ENCODE measurements at regions not wholly inside any gene's neighbourhood (a gene's known extent, or its start where the extent isn't known, plus 50 kb on each side); places are given as distances from the start of the nearest gene placed in this dataset.

DNA sequence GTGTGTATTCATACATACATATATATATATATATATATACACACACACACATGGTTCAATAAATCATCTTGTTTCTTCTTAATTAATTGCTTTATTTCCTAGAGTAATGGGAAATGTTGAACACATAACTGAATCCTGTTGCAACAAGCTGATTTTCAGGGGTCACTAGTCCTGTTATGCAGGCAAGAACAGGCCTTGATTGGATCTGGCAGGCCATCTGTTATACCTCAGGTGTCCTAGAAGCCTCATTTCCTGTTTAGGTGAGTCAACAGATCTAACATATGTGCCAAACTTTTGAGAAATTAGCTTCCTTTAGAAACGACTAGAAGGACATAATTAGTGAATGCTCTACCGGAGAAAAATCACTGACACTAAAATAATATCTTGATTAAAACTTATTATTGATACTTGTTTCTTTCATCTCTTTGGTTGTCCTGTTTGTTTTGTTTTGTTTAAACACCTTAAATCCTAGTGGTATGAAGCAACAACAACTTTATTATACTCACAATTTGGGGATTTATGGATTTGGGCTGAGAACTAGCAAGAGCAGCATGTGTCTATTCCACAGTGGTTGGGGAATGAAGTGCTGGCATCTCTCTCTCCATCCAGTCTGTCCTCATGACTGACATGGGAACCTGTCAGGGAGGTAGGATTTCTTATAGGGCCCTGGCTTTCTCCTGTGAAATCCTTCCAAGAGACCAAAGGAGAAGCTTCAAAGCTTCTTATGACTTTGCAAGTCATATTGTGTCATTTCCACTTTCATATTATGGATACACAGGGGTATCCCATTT lies 552.6 kb downstream of the NSUN3 start:
- TF ChIP-seq, protein P1, sequence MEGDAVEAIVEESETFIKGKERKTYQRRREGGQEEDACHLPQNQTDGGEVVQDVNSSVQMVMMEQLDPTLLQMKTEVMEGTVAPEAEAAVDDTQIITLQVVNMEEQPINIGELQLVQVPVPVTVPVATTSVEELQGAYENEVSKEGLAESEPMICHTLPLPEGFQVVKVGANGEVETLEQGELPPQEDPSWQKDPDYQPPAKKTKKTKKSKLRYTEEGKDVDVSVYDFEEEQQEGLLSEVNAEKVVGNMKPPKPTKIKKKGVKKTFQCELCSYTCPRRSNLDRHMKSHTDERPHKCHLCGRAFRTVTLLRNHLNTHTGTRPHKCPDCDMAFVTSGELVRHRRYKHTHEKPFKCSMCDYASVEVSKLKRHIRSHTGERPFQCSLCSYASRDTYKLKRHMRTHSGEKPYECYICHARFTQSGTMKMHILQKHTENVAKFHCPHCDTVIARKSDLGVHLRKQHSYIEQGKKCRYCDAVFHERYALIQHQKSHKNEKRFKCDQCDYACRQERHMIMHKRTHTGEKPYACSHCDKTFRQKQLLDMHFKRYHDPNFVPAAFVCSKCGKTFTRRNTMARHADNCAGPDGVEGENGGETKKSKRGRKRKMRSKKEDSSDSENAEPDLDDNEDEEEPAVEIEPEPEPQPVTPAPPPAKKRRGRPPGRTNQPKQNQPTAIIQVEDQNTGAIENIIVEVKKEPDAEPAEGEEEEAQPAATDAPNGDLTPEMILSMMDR (IDR thresholded peaks at IDR 0.05; ENCODE audit: poor library complexity, severe bottlenecking) = no peak
- TF ChIP-seq SMC3 (conservative IDR thresholded peaks at IDR 0.05; ENCODE audit: poor library complexity) (no peak), POLR2AphosphoS5 (IDR thresholded peaks at IDR 0.05) (no peak), EZH2 (IDR thresholded peaks at IDR 0.05; ENCODE audit: borderline replicate concordance, insufficient read depth, low read length, poor library complexity, severe bottlenecking) (no peak), TAF1 (IDR thresholded peaks at IDR 0.05; ENCODE audit: low read depth) (no peak)
- TF ChIP-seq, protein P2, sequence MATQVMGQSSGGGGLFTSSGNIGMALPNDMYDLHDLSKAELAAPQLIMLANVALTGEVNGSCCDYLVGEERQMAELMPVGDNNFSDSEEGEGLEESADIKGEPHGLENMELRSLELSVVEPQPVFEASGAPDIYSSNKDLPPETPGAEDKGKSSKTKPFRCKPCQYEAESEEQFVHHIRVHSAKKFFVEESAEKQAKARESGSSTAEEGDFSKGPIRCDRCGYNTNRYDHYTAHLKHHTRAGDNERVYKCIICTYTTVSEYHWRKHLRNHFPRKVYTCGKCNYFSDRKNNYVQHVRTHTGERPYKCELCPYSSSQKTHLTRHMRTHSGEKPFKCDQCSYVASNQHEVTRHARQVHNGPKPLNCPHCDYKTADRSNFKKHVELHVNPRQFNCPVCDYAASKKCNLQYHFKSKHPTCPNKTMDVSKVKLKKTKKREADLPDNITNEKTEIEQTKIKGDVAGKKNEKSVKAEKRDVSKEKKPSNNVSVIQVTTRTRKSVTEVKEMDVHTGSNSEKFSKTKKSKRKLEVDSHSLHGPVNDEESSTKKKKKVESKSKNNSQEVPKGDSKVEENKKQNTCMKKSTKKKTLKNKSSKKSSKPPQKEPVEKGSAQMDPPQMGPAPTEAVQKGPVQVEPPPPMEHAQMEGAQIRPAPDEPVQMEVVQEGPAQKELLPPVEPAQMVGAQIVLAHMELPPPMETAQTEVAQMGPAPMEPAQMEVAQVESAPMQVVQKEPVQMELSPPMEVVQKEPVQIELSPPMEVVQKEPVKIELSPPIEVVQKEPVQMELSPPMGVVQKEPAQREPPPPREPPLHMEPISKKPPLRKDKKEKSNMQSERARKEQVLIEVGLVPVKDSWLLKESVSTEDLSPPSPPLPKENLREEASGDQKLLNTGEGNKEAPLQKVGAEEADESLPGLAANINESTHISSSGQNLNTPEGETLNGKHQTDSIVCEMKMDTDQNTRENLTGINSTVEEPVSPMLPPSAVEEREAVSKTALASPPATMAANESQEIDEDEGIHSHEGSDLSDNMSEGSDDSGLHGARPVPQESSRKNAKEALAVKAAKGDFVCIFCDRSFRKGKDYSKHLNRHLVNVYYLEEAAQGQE (IDR thresholded peaks at IDR 0.05; ENCODE audit: borderline replicate concordance) = no peak
